ENCODE measurements at regions not wholly inside any gene's neighbourhood (a gene's known extent, or its start where the extent isn't known, plus 50 kb on each side); places are given as distances from the start of the nearest gene placed in this dataset.

DNA sequence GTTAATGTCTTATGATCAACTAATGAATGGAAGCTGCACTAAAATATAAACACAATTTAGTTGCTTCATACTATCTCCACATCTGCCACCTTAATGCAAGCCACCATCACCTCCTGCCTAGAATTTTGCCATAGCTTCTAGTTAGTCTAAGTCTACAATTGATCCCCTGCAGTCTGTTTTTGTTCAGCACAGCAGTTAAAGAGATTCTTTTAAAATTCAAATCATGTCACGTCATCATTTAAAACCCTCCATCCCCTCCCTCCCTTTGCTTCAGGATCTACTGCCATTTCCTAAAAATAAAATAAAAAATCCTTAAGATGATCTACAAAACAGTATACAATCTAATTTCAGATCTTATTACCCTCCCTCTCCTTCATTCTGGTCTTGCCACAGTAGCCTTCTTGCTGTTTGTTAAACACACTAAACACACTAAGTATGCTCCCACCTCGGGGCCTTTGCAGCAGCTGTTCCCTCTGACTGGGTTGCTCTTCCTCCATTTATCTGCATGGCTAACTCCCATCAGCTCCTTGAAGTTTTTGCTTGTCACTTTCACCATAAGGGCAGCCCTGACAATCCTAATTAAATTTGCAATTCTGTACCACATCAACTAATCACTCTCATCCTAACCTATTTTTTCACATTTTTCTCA is 97.0 kb upstream of the FOXP2 start:
- TF ChIP-seq Cebpa-rat (IDR thresholded peaks at IDR 0.05) = no peak
- Histone ChIP-seq H3K36me3 (no peaks in the 10 kb centered on the region), H3K27me3 (no peaks in the 10 kb centered on the region), H3K9ac (no peak overlapping the region), H3K4me2 (no peak overlapping the region), H3K4me3 (no peak overlapping the region), H3K4me1 (peaks cover 0 to 7% (median 2%) of the 10 kb centered on the region in 10 experiments; a peak in 3 of 20 replicates), H3K9me3 (replicated peaks in 1 of 11) (no peaks in the 10 kb centered on the region), H3K27ac (no peak overlapping the region), H4K20me1 (no peaks in the 10 kb centered on the region)

DNA sequence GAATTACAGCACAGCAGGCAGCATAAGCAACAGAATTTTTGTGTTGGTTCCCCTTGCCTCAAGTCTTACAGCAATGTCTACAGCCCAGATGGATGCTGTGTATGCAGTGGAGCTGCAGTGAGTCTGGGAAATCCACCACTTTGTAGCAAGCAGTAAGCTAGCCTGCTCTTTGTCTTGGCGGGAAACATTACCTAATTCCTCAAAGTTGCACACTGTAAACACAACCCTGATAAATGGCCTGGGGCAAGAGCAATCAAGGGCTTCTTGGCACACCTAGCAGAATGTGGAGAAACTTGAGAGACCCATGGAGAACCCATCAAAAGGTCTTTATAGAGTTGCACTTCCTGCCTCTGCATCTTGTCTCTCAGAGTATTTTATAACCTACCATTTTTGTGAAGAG is 102.0 kb upstream of the FOXP2 start:
- no peak overlapping the region for H3K9ac ChIP-seq
- no peak overlapping the region for H3K27ac ChIP-seq
- no peak overlapping the region for H3K4me2 ChIP-seq
- no peaks in the 10 kb centered on the region for H3K36me3 ChIP-seq
- H3K9me3 ChIP-seq (replicated peaks in 1 of 11) = no peaks in the 10 kb centered on the region
- peaks cover 0 to 7% (median 2%) of the 10 kb centered on the region in 10 experiments; a peak in 3 of 20 replicates for H3K4me1 ChIP-seq
- no peaks in the 10 kb centered on the region for H3K27me3 ChIP-seq
- H3K4me3 ChIP-seq = no peak overlapping the region
- H4K20me1 ChIP-seq = no peaks in the 10 kb centered on the region
- no peak for TF ChIP-seq Cebpa-rat (IDR thresholded peaks at IDR 0.05)

DNA sequence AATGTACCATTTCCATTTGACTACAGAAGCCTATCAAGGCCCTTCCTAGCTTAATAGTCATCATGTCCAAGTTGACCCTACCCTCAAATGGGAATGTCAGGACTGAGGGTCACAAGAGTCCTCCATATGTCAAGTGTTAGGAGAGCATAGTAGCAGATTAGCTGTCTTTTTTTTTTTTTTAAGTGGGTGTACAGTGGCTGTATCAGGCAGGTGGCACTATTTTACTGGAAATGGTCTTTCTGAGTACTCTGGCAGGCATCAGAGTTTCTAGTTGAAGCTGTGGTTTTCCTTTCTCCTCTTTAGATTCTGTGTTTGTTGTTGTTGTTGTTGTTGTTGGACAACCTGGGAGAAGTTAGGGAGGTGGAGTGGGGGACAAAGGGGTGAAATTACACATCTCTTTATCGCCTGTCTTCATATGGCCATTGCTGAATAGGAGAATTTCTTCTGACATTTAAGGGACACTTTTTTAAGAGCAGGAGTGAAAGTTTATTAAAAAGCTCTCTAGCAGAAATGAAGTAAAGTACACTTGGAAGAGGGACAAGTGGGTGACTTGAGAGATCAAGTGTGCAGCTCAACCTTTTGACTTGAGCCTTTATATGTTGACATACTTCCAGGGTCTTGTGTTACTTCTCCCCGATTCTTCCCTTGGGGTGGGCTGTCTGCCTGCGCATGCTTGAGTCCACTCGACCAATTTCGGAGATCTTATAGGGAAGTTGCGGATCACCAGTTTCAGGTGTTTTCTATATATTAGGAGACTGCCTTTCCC is 104.1 kb upstream of the FOXP2 start:
- H3K27ac ChIP-seq = no peak overlapping the region
- no peak overlapping the region for H3K9ac ChIP-seq
- no peaks in the 10 kb centered on the region for H3K4me1 ChIP-seq
- no peak overlapping the region for H3K4me2 ChIP-seq
- no peaks in the 10 kb centered on the region for H3K27me3 ChIP-seq
- H4K20me1 ChIP-seq = no peaks in the 10 kb centered on the region
- no peak overlapping the region for H3K4me3 ChIP-seq
- TF ChIP-seq Cebpa-rat (IDR thresholded peaks at IDR 0.05) = no peak
- no peaks in the 10 kb centered on the region for H3K36me3 ChIP-seq
- no peaks in the 10 kb centered on the region for H3K9me3 ChIP-seq (replicated peaks in 1 of 11)

DNA sequence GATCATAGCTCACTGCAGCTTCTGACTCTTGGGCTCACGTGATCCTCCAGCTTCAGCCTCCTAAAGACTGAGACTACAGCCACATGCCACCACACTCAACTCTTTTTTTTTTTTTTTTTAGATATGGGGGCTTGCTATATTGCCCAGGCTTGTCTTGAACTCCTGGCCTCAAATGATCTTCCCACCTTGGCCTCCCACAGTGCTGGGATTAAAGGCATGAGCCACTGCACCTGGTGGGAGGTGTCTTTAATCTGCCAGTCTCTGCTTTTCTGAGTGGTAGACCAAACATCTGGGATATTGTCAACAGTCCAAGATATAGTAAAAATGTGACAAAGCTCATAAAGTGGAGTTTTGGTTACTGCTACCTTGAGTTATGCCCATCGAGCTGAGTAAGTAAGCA is 104.9 kb upstream of the FOXP2 start:
- no peak overlapping the region for H3K9ac ChIP-seq
- no peak overlapping the region for H3K27ac ChIP-seq
- no peaks in the 10 kb centered on the region for H4K20me1 ChIP-seq
- no peaks in the 10 kb centered on the region for H3K36me3 ChIP-seq
- H3K4me1 ChIP-seq = no peaks in the 10 kb centered on the region
- no peak overlapping the region for H3K4me2 ChIP-seq
- H3K9me3 ChIP-seq (replicated peaks in 1 of 11) = no peaks in the 10 kb centered on the region
- no peak overlapping the region for H3K4me3 ChIP-seq
- no peak for TF ChIP-seq Cebpa-rat (IDR thresholded peaks at IDR 0.05)
- H3K27me3 ChIP-seq = no peaks in the 10 kb centered on the region

DNA sequence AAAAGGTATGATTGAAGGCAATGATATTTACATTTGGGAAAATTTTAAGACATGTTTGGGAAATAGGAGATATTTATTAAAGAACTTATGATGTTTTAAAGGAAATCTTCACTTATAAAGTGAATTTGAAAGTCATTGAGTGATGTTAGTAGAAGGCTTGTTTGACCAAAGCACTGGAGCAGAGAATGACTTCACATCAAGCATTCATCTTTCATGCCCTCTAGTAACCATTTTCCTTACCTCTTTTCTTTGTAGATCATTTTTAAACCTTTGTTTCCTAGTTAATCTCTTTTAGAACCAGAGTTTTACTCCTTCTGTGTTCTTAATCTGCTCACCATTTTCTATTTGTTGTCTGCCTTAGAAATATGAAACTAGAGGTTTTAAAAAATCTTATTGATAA is 111.3 kb upstream of the FOXP2 start:
- H3K27ac ChIP-seq = no peak overlapping the region
- no peak for TF ChIP-seq Cebpa-rat (IDR thresholded peaks at IDR 0.05)
- no peaks in the 10 kb centered on the region for H4K20me1 ChIP-seq
- H3K9me3 ChIP-seq (replicated peaks in 1 of 11) = no peaks in the 10 kb centered on the region
- no peak overlapping the region for H3K4me3 ChIP-seq
- no peaks in the 10 kb centered on the region for H3K27me3 ChIP-seq
- H3K4me1 ChIP-seq = peaks cover 0 to 3% (median 0%) of the 10 kb centered on the region in 10 experiments; a peak in 2 of 20 replicates
- no peak overlapping the region for H3K4me2 ChIP-seq
- H3K9ac ChIP-seq = no peak overlapping the region
- H3K36me3 ChIP-seq = no peaks in the 10 kb centered on the region

DNA sequence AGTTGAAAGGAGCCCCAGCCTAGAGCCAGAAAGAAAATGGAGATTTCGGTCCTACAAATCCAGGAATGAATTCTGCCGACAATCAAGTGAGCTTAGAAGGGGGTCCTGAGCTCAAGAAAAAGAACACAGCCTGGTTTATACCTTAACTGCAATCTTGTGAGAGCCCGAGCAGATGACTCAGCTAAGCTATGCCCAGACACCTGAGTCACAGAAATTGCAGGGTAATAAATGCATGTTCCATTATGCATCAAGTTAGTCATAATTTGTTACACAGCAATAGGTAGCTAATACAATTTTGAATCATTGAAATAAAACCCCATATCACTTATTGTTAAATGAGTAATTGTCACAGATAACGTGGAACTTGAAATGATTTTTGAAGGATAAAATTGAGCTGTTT is 111.8 kb upstream of the FOXP2 start:
- H4K20me1 ChIP-seq = no peaks in the 10 kb centered on the region
- H3K4me2 ChIP-seq = no peak overlapping the region
- H3K36me3 ChIP-seq = no peaks in the 10 kb centered on the region
- no peak overlapping the region for H3K27ac ChIP-seq
- no peaks in the 10 kb centered on the region for H3K27me3 ChIP-seq
- no peak overlapping the region for H3K4me3 ChIP-seq
- peaks cover 0 to 7% (median 0%) of the 10 kb centered on the region in 10 experiments; a peak in 4 of 20 replicates for H3K4me1 ChIP-seq
- no peaks in the 10 kb centered on the region for H3K9me3 ChIP-seq (replicated peaks in 1 of 11)
- H3K9ac ChIP-seq = no peak overlapping the region
- TF ChIP-seq Cebpa-rat (IDR thresholded peaks at IDR 0.05) = no peak

DNA sequence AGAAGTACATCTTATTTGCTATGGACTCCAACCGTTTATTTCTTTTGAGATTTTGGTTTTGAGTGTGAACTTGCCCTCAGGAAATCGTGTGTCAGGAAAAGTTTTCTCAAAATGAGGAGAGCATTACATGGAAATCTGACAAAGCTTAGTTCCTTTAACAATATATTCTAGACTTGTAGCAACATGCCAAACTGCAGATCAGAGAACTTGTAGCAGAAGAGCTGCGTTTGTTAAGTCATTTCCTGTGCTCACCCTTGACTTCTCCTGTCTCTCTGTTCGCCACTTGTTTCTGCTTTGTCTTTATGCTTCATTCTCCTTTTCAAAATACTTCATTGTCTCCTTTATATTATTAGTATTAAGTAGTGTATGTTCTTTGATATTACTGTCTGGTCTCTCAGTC is 116.6 kb upstream of the FOXP2 start:
- Histone ChIP-seq H3K36me3 (no peaks in the 10 kb centered on the region), H3K27ac (peak overlapping the region in 1 of 11 experiments; percentile 10; a peak in 1 of 22 replicates), H4K20me1 (no peaks in the 10 kb centered on the region), H3K4me2 (peak overlapping the region in 3 of 11 experiments; percentile 3 to 14 (median 4); a peak in 2 of 22 replicates), H3K9me3 (replicated peaks in 1 of 11) (no peaks in the 10 kb centered on the region), H3K27me3 (no peaks in the 10 kb centered on the region), H3K9ac (no peak overlapping the region), H3K4me3 (no peak overlapping the region), H3K4me1 (peaks cover 0 to 22% (median 3%) of the 10 kb centered on the region in 10 experiments; a peak in 8 of 20 replicates)
- no peak for TF ChIP-seq Cebpa-rat (IDR thresholded peaks at IDR 0.05)

DNA sequence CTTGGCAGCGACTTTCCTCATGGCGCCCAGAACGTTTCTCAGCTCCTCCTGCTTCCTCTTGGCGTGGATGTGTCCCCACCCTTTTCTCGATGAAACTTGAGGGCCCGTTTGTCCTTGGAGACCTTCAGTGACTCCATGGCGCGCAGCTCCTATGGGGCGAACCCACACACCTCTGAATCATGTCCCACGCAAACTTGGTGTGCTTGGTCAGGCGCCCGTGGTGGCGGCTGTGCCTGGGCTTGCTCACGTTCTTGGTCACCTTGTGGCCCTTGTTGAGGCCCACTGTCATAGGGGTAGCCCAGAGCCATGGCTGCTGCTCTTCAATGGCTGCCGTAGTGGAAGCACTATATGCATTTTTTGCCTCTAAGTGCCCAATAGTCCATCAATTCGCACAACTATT is 117.5 kb upstream of the FOXP2 start:
- Histone ChIP-seq H3K27me3 (no peaks in the 10 kb centered on the region), H3K4me3 (no peak overlapping the region), H3K4me1 (peaks cover 0 to 24% (median 4%) of the 10 kb centered on the region in 10 experiments; a peak in 8 of 20 replicates), H3K4me2 (no peak overlapping the region), H3K9me3 (replicated peaks in 1 of 11) (no peaks in the 10 kb centered on the region), H4K20me1 (no peaks in the 10 kb centered on the region), H3K9ac (no peak overlapping the region), H3K27ac (no peak overlapping the region), H3K36me3 (no peaks in the 10 kb centered on the region)
- TF ChIP-seq Cebpa-rat (IDR thresholded peaks at IDR 0.05) = no peak

DNA sequence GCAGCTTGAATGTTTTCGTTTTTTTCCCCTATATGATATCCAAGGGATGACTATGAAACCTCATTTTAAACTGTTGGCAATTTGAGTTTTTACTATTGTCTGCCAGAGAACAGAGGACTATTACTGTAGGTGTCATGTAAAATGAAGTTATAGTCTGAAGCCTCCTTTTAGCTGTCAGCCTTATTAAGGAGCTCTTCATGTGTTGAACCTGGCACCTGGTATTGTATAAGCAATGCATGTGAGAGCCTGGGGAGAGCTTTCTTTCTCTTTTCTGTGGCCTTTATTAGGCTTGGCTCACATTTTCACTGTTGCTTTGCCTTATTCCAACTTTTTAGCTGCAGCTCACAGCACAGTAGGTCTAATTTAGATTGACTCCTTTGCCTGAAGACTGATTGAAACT is 119.1 kb upstream of the FOXP2 start:
- no peaks in the 10 kb centered on the region for H3K36me3 ChIP-seq
- no peak for TF ChIP-seq Cebpa-rat (IDR thresholded peaks at IDR 0.05)
- H3K9me3 ChIP-seq (replicated peaks in 1 of 11) = peaks cover 0 to 6% (median 0%) of the 10 kb centered on the region in 11 experiments; a peak in 1 of 22 replicates
- H3K4me2 ChIP-seq = no peak overlapping the region
- no peak overlapping the region for H3K9ac ChIP-seq
- H3K27ac ChIP-seq = no peak overlapping the region
- no peaks in the 10 kb centered on the region for H3K27me3 ChIP-seq
- no peaks in the 10 kb centered on the region for H4K20me1 ChIP-seq
- H3K4me3 ChIP-seq = no peak overlapping the region
- peaks cover 0 to 24% (median 4%) of the 10 kb centered on the region in 10 experiments; a peak in 8 of 20 replicates for H3K4me1 ChIP-seq
